ENCODE measurements at regions not wholly inside any gene's neighbourhood (a gene's known extent, or its start where the extent isn't known, plus 50 kb on each side); places are given as distances from the start of the nearest gene placed in this dataset.
"Not testable (repeated sequence)": the region's sequence is repeated elsewhere in the genome, so short reads cannot be mapped to it uniquely, and the experiment has no call there.

DNA sequence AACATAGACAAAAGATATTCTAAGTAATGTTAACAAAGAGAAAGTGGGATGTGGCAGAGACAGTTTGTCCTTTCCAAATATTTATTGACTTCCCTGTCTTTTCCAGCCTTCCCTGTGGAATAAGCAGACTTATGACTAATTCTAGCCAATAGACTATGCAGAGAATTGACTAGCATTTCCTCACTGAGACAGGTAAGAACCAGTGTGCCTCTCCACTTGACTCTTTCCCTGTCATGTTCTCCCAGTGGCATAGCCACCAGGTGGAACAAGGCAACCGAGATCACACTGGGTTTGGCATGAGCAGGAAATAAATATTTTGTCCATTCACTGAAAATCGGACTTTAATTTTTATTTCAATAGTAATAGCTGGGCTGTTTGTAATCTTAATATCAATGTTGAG is 168.1 kb upstream of the CTAGE1 start:
- Histone ChIP-seq H3K36me3 (ENCODE audit: control insufficient read depth in 3 of 3, insufficient read depth in 3 of 3, low read length in 3 of 3) (no peaks in the 10 kb centered on the region), H3K9ac (ENCODE audit: low read depth in 1 of 3, low read length in 3 of 3) (no peak overlapping the region), H3K4me3 (ENCODE audit: low read length in 3 of 3) (no peak overlapping the region), H3K27me3 (ENCODE audit: control insufficient read depth in 3 of 3, insufficient read depth in 3 of 3, low read length in 3 of 3) (peaks cover 0 to 5% (median 0%) of the 10 kb centered on the region in 3 donors), H3K9me3 (ENCODE audit: control insufficient read depth in 3 of 3, low read length in 3 of 3) (no peaks in the 10 kb centered on the region), H3K27ac (ENCODE audit: low read depth, low read length) (no peak overlapping the region), H3K4me1 (ENCODE audit: control insufficient read depth in 3 of 3, insufficient read depth in 3 of 3, low read length in 3 of 3) (no peaks in the 10 kb centered on the region)

- H3K36me3 ChIP-seq (ENCODE audit: control insufficient read depth in 3 of 3, insufficient read depth in 3 of 3, low read length in 3 of 3), result no peaks in the 10 kb centered on the region
- no peaks in the 10 kb centered on the region for H3K4me1 ChIP-seq (ENCODE audit: control insufficient read depth in 3 of 3, insufficient read depth in 3 of 3, low read length in 3 of 3)
- H3K9me3 ChIP-seq (ENCODE audit: control insufficient read depth in 3 of 3, low read length in 3 of 3), result no peaks in the 10 kb centered on the region
- no peak overlapping the region for H3K27ac ChIP-seq (ENCODE audit: low read depth, low read length)
- H3K4me3 ChIP-seq (ENCODE audit: low read length in 3 of 3), result no peak overlapping the region
- H3K9ac ChIP-seq (ENCODE audit: low read depth in 1 of 3, low read length in 3 of 3), result no peak overlapping the region
- H3K27me3 ChIP-seq (ENCODE audit: control insufficient read depth in 3 of 3, insufficient read depth in 3 of 3, low read length in 3 of 3), result peaks cover 0 to 4% (median 0%) of the 10 kb centered on the region in 3 donors
Measured at GRCh38 chr18:22591222-22591621, 173.5 kb upstream of the CTAGE1 start.

DNA sequence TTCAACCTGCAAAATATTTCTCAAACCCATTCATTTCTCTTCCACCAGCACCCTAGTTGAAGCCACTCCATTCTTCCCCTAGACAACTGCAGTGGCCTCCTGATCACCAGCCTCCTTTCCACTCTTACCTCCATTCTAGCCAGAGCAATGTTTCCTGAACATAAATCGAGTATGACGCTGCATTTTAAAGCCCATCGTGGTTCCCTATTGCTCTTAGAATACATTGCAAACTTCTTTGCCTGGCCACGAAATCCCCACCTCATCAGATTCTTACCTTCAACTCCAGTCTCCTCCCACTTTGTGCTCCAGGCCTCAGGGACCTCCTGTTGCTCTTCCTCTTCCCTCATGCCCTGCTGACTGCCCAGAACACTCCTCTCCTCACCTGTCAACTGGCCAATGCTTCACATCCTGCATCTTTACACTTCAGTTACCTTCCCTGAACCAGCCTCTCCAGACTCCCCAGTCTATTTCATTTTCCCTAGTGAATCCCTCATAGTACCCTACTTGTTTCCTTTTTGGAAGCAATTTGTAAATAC is 176.5 kb upstream of the CTAGE1 start:
- Histone ChIP-seq H3K9ac (ENCODE audit: low read depth in 1 of 3, low read length in 3 of 3) (no peak overlapping the region), H3K4me3 (ENCODE audit: low read length in 3 of 3) (no peak overlapping the region), H3K9me3 (ENCODE audit: control insufficient read depth in 3 of 3, low read length in 3 of 3) (no peaks in the 10 kb centered on the region), H3K27ac (ENCODE audit: low read depth, low read length) (no peak overlapping the region), H3K36me3 (ENCODE audit: control insufficient read depth in 3 of 3, insufficient read depth in 3 of 3, low read length in 3 of 3) (no peaks in the 10 kb centered on the region), H3K27me3 (ENCODE audit: control insufficient read depth in 3 of 3, insufficient read depth in 3 of 3, low read length in 3 of 3) (no peaks in the 10 kb centered on the region), H3K4me1 (ENCODE audit: control insufficient read depth in 3 of 3, insufficient read depth in 3 of 3, low read length in 3 of 3) (no peaks in the 10 kb centered on the region)

GRCh38 chr18:22601481-22601880 is 183.8 kb upstream of the CTAGE1 start:
- no peaks in the 10 kb centered on the region for H3K27me3 ChIP-seq (ENCODE audit: control insufficient read depth in 3 of 3, insufficient read depth in 3 of 3, low read length in 3 of 3)
- no peaks in the 10 kb centered on the region for H3K4me1 ChIP-seq (ENCODE audit: control insufficient read depth in 3 of 3, insufficient read depth in 3 of 3, low read length in 3 of 3)
- no peak overlapping the region for H3K27ac ChIP-seq (ENCODE audit: low read depth, low read length)
- H3K9me3 ChIP-seq (ENCODE audit: control insufficient read depth in 3 of 3, low read length in 3 of 3), result no peaks in the 10 kb centered on the region
- no peaks in the 10 kb centered on the region for H3K36me3 ChIP-seq (ENCODE audit: control insufficient read depth in 3 of 3, insufficient read depth in 3 of 3, low read length in 3 of 3)
- no peak overlapping the region for H3K9ac ChIP-seq (ENCODE audit: low read depth in 1 of 3, low read length in 3 of 3)
- no peak overlapping the region for H3K4me3 ChIP-seq (ENCODE audit: low read length in 3 of 3)

- not testable (repeated sequence) for H3K4me1 ChIP-seq (ENCODE audit: control insufficient read depth in 3 of 3, insufficient read depth in 3 of 3, low read length in 3 of 3); H3K36me3 ChIP-seq (ENCODE audit: control insufficient read depth in 3 of 3, insufficient read depth in 3 of 3, low read length in 3 of 3); H3K4me3 ChIP-seq (ENCODE audit: low read length in 3 of 3); H3K9me3 ChIP-seq (ENCODE audit: control insufficient read depth in 3 of 3, low read length in 3 of 3); H3K27me3 ChIP-seq (ENCODE audit: control insufficient read depth in 3 of 3, insufficient read depth in 3 of 3, low read length in 3 of 3); H3K9ac ChIP-seq (ENCODE audit: low read depth in 1 of 3, low read length in 3 of 3); H3K27ac ChIP-seq (ENCODE audit: low read depth, low read length)
Measured at GRCh38 chr18:22602456-22602855, 184.7 kb upstream of the CTAGE1 start.

- Histone ChIP-seq H3K4me1 (ENCODE audit: control insufficient read depth in 3 of 3, insufficient read depth in 3 of 3, low read length in 3 of 3) (peaks cover 0 to 3% (median 0%) of the 10 kb centered on the region in 3 donors), H3K27me3 (ENCODE audit: control insufficient read depth in 3 of 3, insufficient read depth in 3 of 3, low read length in 3 of 3) (no peaks in the 10 kb centered on the region), H3K4me3 (ENCODE audit: low read length in 3 of 3) (no peak overlapping the region), H3K9ac (ENCODE audit: low read depth in 1 of 3, low read length in 3 of 3) (no peak overlapping the region), H3K36me3 (ENCODE audit: control insufficient read depth in 3 of 3, insufficient read depth in 3 of 3, low read length in 3 of 3) (no peaks in the 10 kb centered on the region), H3K27ac (ENCODE audit: low read depth, low read length) (peak overlapping the region; percentile 10), H3K9me3 (ENCODE audit: control insufficient read depth in 3 of 3, low read length in 3 of 3) (no peaks in the 10 kb centered on the region)
Measured at GRCh38 chr18:22603902-22604301, 186.2 kb upstream of the CTAGE1 start.

DNA sequence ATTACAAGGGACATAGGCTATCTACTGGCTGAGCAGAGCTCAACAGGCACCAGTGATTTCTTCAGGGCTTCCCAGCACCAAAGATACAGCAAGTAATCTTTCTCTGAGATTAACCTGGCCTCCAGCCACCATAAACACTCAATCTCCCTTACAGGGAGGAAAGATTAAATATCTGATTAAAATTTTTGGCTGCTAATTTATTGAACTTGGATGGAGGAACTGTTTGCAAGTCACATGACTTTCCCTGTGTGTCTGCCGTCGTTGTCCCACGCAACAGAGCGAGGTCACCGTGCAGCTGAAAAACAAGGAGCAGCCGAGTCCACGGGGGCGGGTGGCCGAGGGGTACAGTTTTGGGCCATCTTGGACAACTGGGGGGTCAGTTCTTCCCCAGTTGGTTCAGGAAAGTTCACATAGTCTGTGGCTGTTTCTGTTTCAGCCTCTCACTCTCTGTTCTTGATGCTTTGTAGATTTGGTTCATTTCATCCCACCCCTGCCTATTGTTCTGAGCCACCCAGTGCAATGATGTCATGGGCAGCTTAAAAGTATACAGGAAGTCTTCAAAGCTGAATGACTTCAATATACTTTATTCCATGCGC is 186.8 kb upstream of the CTAGE1 start:
- H3K4me3 ChIP-seq (ENCODE audit: low read length in 3 of 3), result peak overlapping the region in 1 of 3 donors; percentile 27

DNA sequence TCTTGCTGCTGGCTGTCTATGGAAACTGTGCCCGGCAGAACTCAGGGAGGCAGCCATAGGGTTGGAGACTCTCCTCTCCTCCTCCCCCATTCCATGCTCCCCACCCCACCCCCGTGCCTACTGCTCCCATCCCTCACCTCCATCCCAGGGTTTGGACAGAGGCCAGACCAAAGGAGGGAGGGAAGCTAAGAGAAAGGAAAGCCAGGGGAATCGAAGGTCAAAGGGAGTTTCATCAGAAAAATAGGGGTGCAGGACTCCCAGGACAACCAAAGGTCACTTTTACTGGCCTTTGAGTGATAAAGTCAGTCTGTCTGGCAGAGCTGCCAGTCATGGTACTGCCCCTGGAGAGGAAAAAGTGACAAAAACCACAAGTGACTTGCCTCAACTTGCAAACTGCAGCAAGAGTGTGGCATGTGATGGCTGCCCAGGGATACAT is 187.3 kb upstream of the CTAGE1 start:
- Histone ChIP-seq H3K27me3 (ENCODE audit: control insufficient read depth in 3 of 3, insufficient read depth in 3 of 3, low read length in 3 of 3) (no peaks in the 10 kb centered on the region), H3K9me3 (ENCODE audit: control insufficient read depth in 3 of 3, low read length in 3 of 3) (no peaks in the 10 kb centered on the region), H3K4me3 (ENCODE audit: low read length in 3 of 3) (no peak overlapping the region), H3K4me1 (ENCODE audit: control insufficient read depth in 3 of 3, insufficient read depth in 3 of 3, low read length in 3 of 3) (peaks cover 3 to 5% (median 3%) of the 10 kb centered on the region in 3 donors), H3K9ac (ENCODE audit: low read depth in 1 of 3, low read length in 3 of 3) (no peak overlapping the region), H3K27ac (ENCODE audit: low read depth, low read length) (peak overlapping the region; percentile 10), H3K36me3 (ENCODE audit: control insufficient read depth in 3 of 3, insufficient read depth in 3 of 3, low read length in 3 of 3) (no peaks in the 10 kb centered on the region)

More for the DNA sequence above, 186.8 kb upstream of the CTAGE1 start:
- Histone ChIP-seq H3K27me3 (ENCODE audit: control insufficient read depth in 3 of 3, insufficient read depth in 3 of 3, low read length in 3 of 3) (no peaks in the 10 kb centered on the region), H3K27ac (ENCODE audit: low read depth, low read length) (peak overlapping the region; percentile 10), H3K9me3 (ENCODE audit: control insufficient read depth in 3 of 3, low read length in 3 of 3) (no peaks in the 10 kb centered on the region), H3K4me1 (ENCODE audit: control insufficient read depth in 3 of 3, insufficient read depth in 3 of 3, low read length in 3 of 3) (peaks cover 0 to 3% (median 3%) of the 10 kb centered on the region in 3 donors), H3K36me3 (ENCODE audit: control insufficient read depth in 3 of 3, insufficient read depth in 3 of 3, low read length in 3 of 3) (no peaks in the 10 kb centered on the region), H3K9ac (ENCODE audit: low read depth in 1 of 3, low read length in 3 of 3) (peak overlapping the region in 1 of 3 donors; percentile 23)

- Histone ChIP-seq H3K4me3 (ENCODE audit: low read length in 3 of 3) (no peak overlapping the region), H3K9ac (ENCODE audit: low read depth in 1 of 3, low read length in 3 of 3) (no peak overlapping the region), H3K36me3 (ENCODE audit: control insufficient read depth in 3 of 3, insufficient read depth in 3 of 3, low read length in 3 of 3) (no peaks in the 10 kb centered on the region), H3K27me3 (ENCODE audit: control insufficient read depth in 3 of 3, insufficient read depth in 3 of 3, low read length in 3 of 3) (no peaks in the 10 kb centered on the region), H3K27ac (ENCODE audit: low read depth, low read length) (no peak overlapping the region), H3K9me3 (ENCODE audit: control insufficient read depth in 3 of 3, low read length in 3 of 3) (no peaks in the 10 kb centered on the region), H3K4me1 (ENCODE audit: control insufficient read depth in 3 of 3, insufficient read depth in 3 of 3, low read length in 3 of 3) (peaks cover 3 to 5% (median 3%) of the 10 kb centered on the region in 3 donors)
Measured at GRCh38 chr18:22605736-22606135, 188.0 kb upstream of the CTAGE1 start.

DNA sequence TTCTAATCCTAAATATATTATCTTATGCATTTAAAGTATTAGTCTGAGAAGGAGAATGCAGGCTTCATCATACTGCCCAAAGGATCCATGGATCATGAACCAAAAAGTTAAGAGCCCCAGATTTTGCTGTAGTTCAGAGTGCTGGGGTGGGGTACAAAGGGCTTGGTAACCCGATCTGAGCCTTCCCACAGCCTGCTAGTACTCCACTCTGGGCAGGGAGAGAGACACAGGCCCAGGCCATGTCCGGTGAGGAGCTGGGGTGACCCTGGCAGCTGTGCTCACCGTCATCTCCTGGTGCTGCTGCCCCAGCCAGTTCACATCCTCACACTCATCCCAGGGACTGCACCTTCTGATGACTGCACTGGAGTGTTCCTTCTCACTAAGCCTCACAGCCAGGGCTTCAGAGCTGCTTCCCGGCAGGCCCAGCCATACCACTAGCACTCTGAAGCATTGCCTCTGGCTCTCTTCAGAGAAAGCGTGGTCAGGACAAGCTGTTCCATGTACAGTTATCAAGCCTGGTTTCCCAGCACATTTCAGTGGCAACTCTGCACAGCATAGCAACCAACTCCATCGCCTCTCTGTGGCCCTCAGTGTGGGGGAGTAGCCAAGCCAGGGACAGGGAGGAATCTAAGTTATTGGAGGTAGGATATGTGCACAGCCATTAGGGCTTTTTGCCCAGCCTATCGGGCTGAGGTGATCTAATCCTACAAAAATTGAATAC is 189.0 kb upstream of the CTAGE1 start:
- H3K27ac ChIP-seq (ENCODE audit: low read depth, low read length), result no peak overlapping the region
- peak overlapping the region in 1 of 3 donors; percentile 22 for H3K4me3 ChIP-seq (ENCODE audit: low read length in 3 of 3)
- H3K27me3 ChIP-seq (ENCODE audit: control insufficient read depth in 3 of 3, insufficient read depth in 3 of 3, low read length in 3 of 3), result no peaks in the 10 kb centered on the region
- no peaks in the 10 kb centered on the region for H3K9me3 ChIP-seq (ENCODE audit: control insufficient read depth in 3 of 3, low read length in 3 of 3)
- no peak overlapping the region for H3K9ac ChIP-seq (ENCODE audit: low read depth in 1 of 3, low read length in 3 of 3)
- peaks cover 3 to 5% (median 3%) of the 10 kb centered on the region in 3 donors for H3K4me1 ChIP-seq (ENCODE audit: control insufficient read depth in 3 of 3, insufficient read depth in 3 of 3, low read length in 3 of 3)
- H3K36me3 ChIP-seq (ENCODE audit: control insufficient read depth in 3 of 3, insufficient read depth in 3 of 3, low read length in 3 of 3), result no peaks in the 10 kb centered on the region
